Lower lobe of right lung (tissue), 2 donors: ENCODE measurements at regions not wholly inside any gene's neighbourhood (a gene's known extent, or its start where the extent isn't known, plus 50 kb on each side); places are given as distances from the start of the nearest gene placed in this dataset.
A peak's percentile ranks its signal among the peaks of the same experiment; 100 is the strongest.

ENCODE experiments used
- ATAC-seq, 2 donors: fragments of 200-7000 bp; cut with Tn5 transposase; one replicate each; pipeline ENCODE4 v1.9.1; 2020 to 2022; ENCODE audit warnings: mild to moderate bottlenecking in 2 of 2, moderate library complexity in 2 of 2
- DNase-seq: peaks from one replicate; pipeline ENCODE4 v3.0.0-alpha.2; 2020
- H3K27ac ChIP-seq: fragments of 200-600 bp; one replicate; pipeline ENCODE4 v1.8.0; 2022
- H3K27me3 ChIP-seq: fragments of 200-600 bp; one replicate; pipeline ENCODE4 v1.8.0; 2022; ENCODE audit warnings: low read depth
- H3K36me3 ChIP-seq: fragments of 200-600 bp; one replicate; pipeline ENCODE4 v1.8.0; 2022; ENCODE audit warnings: mild to moderate bottlenecking
- H3K4me1 ChIP-seq: fragments of 200-600 bp; one replicate; pipeline ENCODE4 v1.8.0; 2022
- H3K4me3 ChIP-seq: fragments of 200-600 bp; one replicate; pipeline ENCODE4 v1.8.0; 2022; ENCODE audit warnings: mild to moderate bottlenecking
- H3K9me3 ChIP-seq: fragments of 200-600 bp; one replicate; pipeline ENCODE4 v1.8.0; 2022
- CTCF ChIP-seq: fragments of 200-600 bp; IDR thresholded peaks from one replicate; pipeline ENCODE4 v1.8.0; 2022; ENCODE audit warnings: antibody characterized with exemption, mild to moderate bottlenecking
- intact Hi-C: fragments of 100-400 bp; cut with DNase I; formaldehyde crosslinking; loops from one replicate; pipeline ENCODE4 v1.11.0; 2022
- donor health status: DM: no; HTN: yes; CAD: no; lungs with severe emphysema.

- Histone ChIP-seq H3K27me3 (no peaks in the 10 kb centered on the region), H3K4me1 (no peaks in the 10 kb centered on the region), H3K36me3 (no peaks in the 10 kb centered on the region), H3K27ac (no peak overlapping the region), H3K4me3 (no peak overlapping the region), H3K9me3 (no peaks in the 10 kb centered on the region)
- ATAC-seq (no peak), DNase-seq (peak; percentile 17)
- intact Hi-C loops, result no loop called here
- TF ChIP-seq CTCF, result no peak
Observed at GRCh38 chr22:49540084-49540912, 287.4 kb downstream of the BRD1 start.

- Histone ChIP-seq H3K4me3 (no peak overlapping the region), H3K36me3 (no peaks in the 10 kb centered on the region), H3K9me3 (no peaks in the 10 kb centered on the region), H3K4me1 (no peaks in the 10 kb centered on the region), H3K27ac (no peak overlapping the region), H3K27me3 (no peaks in the 10 kb centered on the region)
- no peak for ATAC-seq
- intact Hi-C loops, result no loop called here
- no peak for DNase-seq
- no peak for TF ChIP-seq CTCF
Observed at GRCh38 chr22:49538006-49538405, 289.7 kb downstream of the BRD1 start.

- no peaks in the 10 kb centered on the region for H3K4me1 ChIP-seq
- no peaks in the 10 kb centered on the region for H3K27me3 ChIP-seq
- ATAC-seq (no peak), DNase-seq (no peak)
- H3K4me3 ChIP-seq, result no peak overlapping the region
- intact Hi-C loops, result no loop called here
- TF ChIP-seq CTCF, result no peak
- H3K9me3 ChIP-seq, result no peaks in the 10 kb centered on the region
- H3K27ac ChIP-seq, result no peak overlapping the region
- no peaks in the 10 kb centered on the region for H3K36me3 ChIP-seq
Observed at GRCh38 chr22:49536571-49537131, 291.0 kb downstream of the BRD1 start.

- no peaks in the 10 kb centered on the region for H3K9me3 ChIP-seq
- DNase-seq (no peak), ATAC-seq (no peak)
- no peaks in the 10 kb centered on the region for H3K4me1 ChIP-seq
- no peak overlapping the region for H3K4me3 ChIP-seq
- H3K27ac ChIP-seq, result no peak overlapping the region
- intact Hi-C loops, result no loop called here
- TF ChIP-seq CTCF, result no peak
- H3K36me3 ChIP-seq, result no peaks in the 10 kb centered on the region
- no peaks in the 10 kb centered on the region for H3K27me3 ChIP-seq
Observed at GRCh38 chr22:49535527-49536125, 292.0 kb downstream of the BRD1 start.

- DNase-seq (no peak), ATAC-seq (no peak)
- TF ChIP-seq CTCF, result no peak
- Histone ChIP-seq H3K4me3 (no peak overlapping the region), H3K27ac (no peak overlapping the region), H3K36me3 (no peaks in the 10 kb centered on the region), H3K4me1 (no peaks in the 10 kb centered on the region), H3K27me3 (no peaks in the 10 kb centered on the region), H3K9me3 (no peaks in the 10 kb centered on the region)
- intact Hi-C loops, result no loop called here
Observed at GRCh38 chr22:49535126-49535525, 292.5 kb downstream of the BRD1 start.
